ENCODE measurements at regions not wholly inside any gene's neighbourhood (a gene's known extent, or its start where the extent isn't known, plus 50 kb on each side); places are given as distances from the start of the nearest gene placed in this dataset.

DNA sequence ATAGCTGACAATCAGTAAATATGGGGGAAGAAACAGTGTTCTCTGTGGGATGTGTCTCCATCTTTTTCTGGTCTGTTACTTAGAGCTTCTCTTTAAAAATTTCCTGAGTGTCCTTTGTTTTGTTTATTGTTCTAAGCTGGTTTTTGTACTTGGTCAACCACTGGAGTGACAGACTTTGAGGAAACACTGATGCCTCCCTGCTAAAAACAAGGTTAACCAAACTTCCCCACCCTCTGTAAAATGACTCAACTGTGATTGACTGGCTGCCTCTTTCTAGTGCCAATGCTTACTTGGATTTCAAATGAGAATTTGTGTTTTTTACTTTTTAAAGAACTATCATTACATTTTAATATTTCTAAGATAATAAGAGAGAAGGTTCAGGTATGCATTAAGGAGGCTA is 65.1 kb upstream of the SPINK5 start:
- TF ChIP-seq, protein P1, sequence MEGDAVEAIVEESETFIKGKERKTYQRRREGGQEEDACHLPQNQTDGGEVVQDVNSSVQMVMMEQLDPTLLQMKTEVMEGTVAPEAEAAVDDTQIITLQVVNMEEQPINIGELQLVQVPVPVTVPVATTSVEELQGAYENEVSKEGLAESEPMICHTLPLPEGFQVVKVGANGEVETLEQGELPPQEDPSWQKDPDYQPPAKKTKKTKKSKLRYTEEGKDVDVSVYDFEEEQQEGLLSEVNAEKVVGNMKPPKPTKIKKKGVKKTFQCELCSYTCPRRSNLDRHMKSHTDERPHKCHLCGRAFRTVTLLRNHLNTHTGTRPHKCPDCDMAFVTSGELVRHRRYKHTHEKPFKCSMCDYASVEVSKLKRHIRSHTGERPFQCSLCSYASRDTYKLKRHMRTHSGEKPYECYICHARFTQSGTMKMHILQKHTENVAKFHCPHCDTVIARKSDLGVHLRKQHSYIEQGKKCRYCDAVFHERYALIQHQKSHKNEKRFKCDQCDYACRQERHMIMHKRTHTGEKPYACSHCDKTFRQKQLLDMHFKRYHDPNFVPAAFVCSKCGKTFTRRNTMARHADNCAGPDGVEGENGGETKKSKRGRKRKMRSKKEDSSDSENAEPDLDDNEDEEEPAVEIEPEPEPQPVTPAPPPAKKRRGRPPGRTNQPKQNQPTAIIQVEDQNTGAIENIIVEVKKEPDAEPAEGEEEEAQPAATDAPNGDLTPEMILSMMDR (IDR thresholded peaks at IDR 0.05; ENCODE audit: low read depth, low read length): no peak
- no peak overlapping the region for H3K4me3 ChIP-seq (replicated peaks in 1 of 2; ENCODE audit: low read depth in 2 of 2, low read length in 2 of 2)
- DNase-seq (ENCODE audit: low read depth in 2 of 2): no peak

DNA sequence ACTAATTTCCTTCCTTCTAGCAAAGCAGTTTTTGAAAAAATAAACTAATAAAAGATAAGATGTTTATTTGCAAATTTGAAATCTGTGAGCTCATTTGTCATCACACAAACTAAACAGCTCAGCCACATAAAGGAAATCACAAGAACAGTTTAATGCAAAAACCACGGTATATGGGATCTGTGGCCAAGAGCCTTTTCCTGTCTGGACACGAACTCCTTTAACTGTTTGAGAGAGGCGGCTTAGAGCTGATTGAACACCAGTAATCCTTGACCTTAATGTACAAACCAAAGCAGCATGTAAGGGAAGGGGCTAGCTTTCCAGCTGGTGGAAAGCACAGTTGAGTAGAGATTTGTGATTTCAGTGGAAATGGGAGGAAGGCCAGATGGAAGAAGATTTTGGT is 66.3 kb upstream of the SPINK5 start:
- no peak overlapping the region for H3K4me3 ChIP-seq (replicated peaks in 1 of 2; ENCODE audit: low read depth in 2 of 2, low read length in 2 of 2)
- TF ChIP-seq, protein P1 (IDR thresholded peaks at IDR 0.05; ENCODE audit: low read depth, low read length): no peak
- no peak for DNase-seq (ENCODE audit: low read depth in 2 of 2)

DNA sequence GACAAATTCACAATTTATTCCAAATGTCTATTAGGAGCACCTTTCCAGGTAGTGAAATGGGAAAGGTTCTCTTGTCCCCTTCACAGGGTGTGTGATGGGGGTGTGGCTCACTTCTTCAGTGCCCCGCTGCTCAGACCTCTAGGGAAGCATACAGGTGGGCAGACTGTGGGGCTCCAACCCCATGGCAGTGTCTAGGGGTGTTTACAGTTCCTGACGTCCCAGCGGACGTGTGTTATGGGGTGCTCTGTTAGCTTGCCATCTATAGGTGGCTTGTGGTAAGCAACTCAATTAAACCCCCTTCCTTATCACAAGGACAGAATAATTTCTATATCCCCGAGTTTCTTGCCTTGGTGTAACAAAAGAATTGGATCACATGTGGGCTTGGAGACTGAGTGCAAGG is 67.4 kb upstream of the SPINK5 start:
- no peak overlapping the region for H3K4me3 ChIP-seq (replicated peaks in 1 of 2; ENCODE audit: low read depth in 2 of 2, low read length in 2 of 2)
- no peak for DNase-seq (ENCODE audit: low read depth in 2 of 2)
- TF ChIP-seq, protein P1 (IDR thresholded peaks at IDR 0.05; ENCODE audit: low read depth, low read length): no peak

GRCh38 chr5:147995846-147996245 is 67.9 kb upstream of the SPINK5 start:
- no peak for DNase-seq (ENCODE audit: low read depth in 2 of 2)
- TF ChIP-seq, protein P1 (IDR thresholded peaks at IDR 0.05; ENCODE audit: low read depth, low read length): no peak
- H3K4me3 ChIP-seq (replicated peaks in 1 of 2; ENCODE audit: low read depth in 2 of 2, low read length in 2 of 2): no peak overlapping the region

- TF ChIP-seq, protein P1 (IDR thresholded peaks at IDR 0.05; ENCODE audit: low read depth, low read length): no peak
These were observed 73.8 kb upstream of the SPINK5 start for GRCh38 chr5:147989994-147990393.

GRCh38 chr5:147989239-147989638 is 74.5 kb upstream of the SPINK5 start:
- no peak for DNase-seq (ENCODE audit: low read depth in 2 of 2)
- no peak overlapping the region for H3K4me3 ChIP-seq (replicated peaks in 1 of 2; ENCODE audit: low read depth in 2 of 2, low read length in 2 of 2)
- TF ChIP-seq, protein P1 (IDR thresholded peaks at IDR 0.05; ENCODE audit: low read depth, low read length): no peak

More at GRCh38 chr5:147989994-147990393, 73.8 kb upstream of the SPINK5 start:
- DNase-seq (ENCODE audit: low read depth in 2 of 2): peak in 1 of 2 donors; percentile 3
- no peak overlapping the region for H3K4me3 ChIP-seq (replicated peaks in 1 of 2; ENCODE audit: low read depth in 2 of 2, low read length in 2 of 2)

DNA sequence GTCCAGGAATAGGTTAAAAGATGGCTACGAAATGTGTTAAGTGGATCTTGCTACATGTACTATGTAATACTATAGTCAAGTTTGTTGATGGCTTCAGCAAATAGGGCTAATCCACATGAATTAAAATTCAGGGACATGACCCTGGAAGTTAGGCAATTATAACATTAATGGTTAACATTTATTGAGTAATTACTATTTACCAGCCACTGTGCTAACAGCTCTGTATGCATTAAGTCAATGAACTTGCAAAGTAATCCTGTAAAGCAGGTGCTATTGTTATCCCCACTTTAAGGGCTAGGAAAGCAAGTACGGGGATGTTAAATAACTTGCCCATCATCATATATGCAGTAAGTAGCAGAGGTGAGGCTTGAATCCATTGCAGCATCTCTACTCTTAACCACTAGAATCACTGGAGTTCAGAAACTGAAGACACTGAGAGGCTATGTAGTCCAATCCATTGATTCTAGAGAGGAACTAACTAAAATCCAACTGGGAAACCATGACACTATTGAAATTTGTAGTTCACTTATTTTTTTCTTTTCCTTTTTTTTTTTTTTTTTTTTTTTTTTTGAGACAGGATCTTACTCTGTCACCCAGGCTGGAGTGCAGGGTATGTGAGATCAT is 77.5 kb upstream of the SPINK5 start:
- no peak overlapping the region for H3K4me3 ChIP-seq (replicated peaks in 1 of 2; ENCODE audit: low read depth in 2 of 2, low read length in 2 of 2)
- TF ChIP-seq, protein P1 (IDR thresholded peaks at IDR 0.05; ENCODE audit: low read depth, low read length): no peak
- no peak for DNase-seq (ENCODE audit: low read depth in 2 of 2)

Measured in cardiac fibroblast (primary cell).